ENCODE measurements at regions not wholly inside any gene's neighbourhood (a gene's known extent, or its start where the extent isn't known, plus 50 kb on each side); places are given as distances from the start of the nearest gene placed in this dataset.

DNA sequence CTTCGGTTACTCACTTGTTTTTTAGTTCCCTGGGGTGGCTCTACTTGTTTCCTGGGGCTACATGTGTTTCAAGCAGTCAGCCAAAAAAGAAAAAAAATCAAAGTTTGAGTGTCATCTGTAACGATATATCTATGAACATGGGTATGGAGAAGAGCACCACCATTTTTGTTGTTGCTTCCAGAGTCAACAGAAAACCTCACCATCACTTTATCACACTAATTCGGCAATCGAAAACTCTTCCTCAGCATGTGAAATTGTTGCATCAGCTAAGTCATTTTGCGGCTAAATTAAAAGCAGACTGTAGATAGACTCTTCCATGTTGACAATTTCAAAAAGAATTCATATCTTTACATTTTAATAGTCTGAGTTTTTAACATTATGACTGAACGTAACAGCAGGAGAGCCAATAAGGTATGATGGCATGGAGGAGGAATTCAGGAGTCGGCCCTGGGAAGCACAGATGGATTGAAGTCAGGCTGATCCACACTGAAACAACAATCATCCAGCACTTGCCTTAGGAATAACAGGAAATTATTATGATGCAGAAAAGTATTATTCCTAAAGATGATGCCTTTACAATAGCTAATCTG is 455.7 kb upstream of the KLF6 start:
- Histone ChIP-seq H3K9ac (replicated peaks; ENCODE audit: extremely low read depth, insufficient read depth, low read length) (peak overlapping the region; percentile 96), H3K9me3 (replicated peaks; ENCODE audit: control insufficient read depth, insufficient read depth, low read length) (no peaks in the 10 kb centered on the region), H3K4me1 (ENCODE audit: control insufficient read depth, extremely low read depth, insufficient read depth, low read length) (peaks cover 40% of the 10 kb centered on the region), H3K27me3 (ENCODE audit: control insufficient read depth in 2 of 2, insufficient read depth in 2 of 2, low read length in 2 of 2) (no peaks in the 10 kb centered on the region), H3K79me2 (ENCODE audit: control insufficient read depth, insufficient read depth, low read length) (no peaks in the 10 kb centered on the region), H4K20me1 (replicated peaks; ENCODE audit: control insufficient read depth, extremely low read depth, insufficient read depth, low read length) (no peaks in the 10 kb centered on the region), H3K4me3 (replicated peaks in 1 of 3; ENCODE audit: insufficient read depth in 1 of 3, low read depth in 1 of 3, low read length in 3 of 3) (no peak overlapping the region), H3K27ac (ENCODE audit: insufficient read depth, low read depth, low read length) (peak overlapping the region; percentile 99), H3K4me2 (ENCODE audit: insufficient read depth, low read length) (peak overlapping the region; percentile 94), H2AFZ (ENCODE audit: low read depth, low read length) (peak overlapping the region; percentile 36), H3K9me1 (replicated peaks; ENCODE audit: control insufficient read depth, extremely low read depth, insufficient read depth, low read length) (no peaks in the 10 kb centered on the region), H3K36me3 (ENCODE audit: control insufficient read depth in 2 of 2, extremely low read depth in 1 of 2, insufficient read depth in 2 of 2, low read length in 2 of 2) (no peaks in the 10 kb centered on the region)
- TF ChIP-seq POLR2A (IDR thresholded peaks at IDR 0.05; ENCODE audit: low read depth, low read length) (no peak), GATA2 (IDR thresholded peaks at IDR 0.05; ENCODE audit: insufficient read depth, insufficient read length, low read depth, low read length) (no peak), EZH2 (IDR thresholded peaks at IDR 0.05; ENCODE audit: borderline replicate concordance, low read depth, low read length, severe bottlenecking) (no peak), POLR2AphosphoS5 (IDR thresholded peaks at IDR 0.05; ENCODE audit: insufficient read depth, low read depth, low read length) (no peak), FOS (IDR thresholded peaks at IDR 0.05; ENCODE audit: borderline replicate concordance, insufficient read depth, low read length) (peak; percentile 52), MYC (IDR thresholded peaks at IDR 0.05; ENCODE audit: low read depth, low read length) (no peak), JUN (IDR thresholded peaks at IDR 0.05; ENCODE audit: borderline replicate concordance, insufficient read depth, insufficient read length, low read depth) (peak; percentile 92)
- TF ChIP-seq, protein P1, sequence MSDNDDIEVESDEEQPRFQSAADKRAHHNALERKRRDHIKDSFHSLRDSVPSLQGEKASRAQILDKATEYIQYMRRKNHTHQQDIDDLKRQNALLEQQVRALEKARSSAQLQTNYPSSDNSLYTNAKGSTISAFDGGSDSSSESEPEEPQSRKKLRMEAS (IDR thresholded peaks at IDR 0.05; ENCODE audit: insufficient read depth, insufficient read length), result no peak
- ChIA-PET POLR2A (interaction anchor here (1.8 kb wide), 1 partner anchor 456 kb away, joined by 9 read pairs; the partner anchor contains the start of gene KLF6), CTCF (interaction anchor here (1.3 to 1.4 kb wide), 3 partner anchors 8 to 1048 kb away, joined by 3 to 6 read pairs (median 4); no protein-coding TSS in a partner anchor)
- intact Hi-C loops (cut with micrococcal nuclease), result loop anchor here (1.0 to 5.0 kb wide), 7 partner anchors 110 to 978 kb away; no protein-coding TSS in a partner anchor
- FAIRE-seq, result peak; percentile 81
- peak; percentile 93 for DNase-seq (ENCODE audit: low read depth, low spot score)
- BruUV-seq (replicated peaks), result no TSS peak
- dilution Hi-C loops (cut with MboI; ENCODE audit: extremely low pct_ligation_motif_present, low sequenced_read_pairs), result no loop called here
